HepG2 (cell line): ENCODE measurements at regions not wholly inside any gene's neighbourhood (a gene's known extent, or its start where the extent isn't known, plus 50 kb on each side); places are given as distances from the start of the nearest gene placed in this dataset.
"Not testable (repeated sequence)": the region's sequence is repeated elsewhere in the genome, so short reads cannot be mapped to it uniquely, and the experiment has no call there.

Experiments
- ATAC-seq: fragments of 200-7000 bp; cut with Tn5 transposase; 3 replicates; pipeline ENCODE4 v1.9.1; 2020; ENCODE audit warnings: mild to moderate bottlenecking, moderate library complexity
- BruUV-seq: library from RNA; stranded (reverse); fragments of 400-500 nt; replicated peaks from 2 replicates; lab custom pipeline; 2021; lab: Mats Ljungman, UMichigan
- CTCF ChIA-PET: fragments of 300-600 bp; formaldehyde crosslinking; extraction: SDS; loops from one replicate; lab custom pipeline; 2021; ENCODE audit warnings: low total read pairs, inconsistent platforms, low intra/inter-chr PET ratio; lab: Yijun Ruan, JAX
- POLR2A ChIA-PET: fragments of 350-600 bp; sonication (Branson Sonifier 250); formaldehyde crosslinking; loops from one replicate; lab custom pipeline; 2020; ENCODE audit warnings: antibody characterized with exemption, inconsistent platforms; lab: Yijun Ruan, JAX
- DNase-seq: peaks from one replicate; pipeline ENCODE4 v3.0.0-alpha.2; 2015; ENCODE audit warnings: low spot score
- FAIRE-seq: peaks from 3 replicates; lab custom pipeline; 2011; peaks lifted over from hg19 to GRCh38; lab: Jason Lieb, UNC
- H2AFZ ChIP-seq: one replicate; pipeline ENCODE4 v1.6.1; 2011; ENCODE audit warnings: low read length, inconsistent platforms
- H3K27ac ChIP-seq: fragments of 300-600 bp; 3 replicates; pipeline ENCODE4 v1.8.0; 2011; ENCODE audit warnings: mixed run types, mild to moderate bottlenecking, mixed read lengths, low read length, inconsistent platforms; ENCODE audit not compliant: insufficient read depth; ENCODE audit errors: extremely low read length
- H3K27me3 ChIP-seq, 2 experiments: fragments of 200-600 bp in 1 of 2; 2 replicates in 1 of 2; 3 replicates in 1 of 2; pipeline versions ENCODE4 v1.6.0 to v1.8.0; 2011; ENCODE audit warnings: low read length in 2 of 2, mild to moderate bottlenecking in 2 of 2, moderate library complexity in 2 of 2, inconsistent platforms in 1 of 2; ENCODE audit not compliant: insufficient read depth in 2 of 2, control insufficient read depth in 1 of 2
- H3K36me3 ChIP-seq, 2 experiments: fragments of 200-600 bp in 1 of 2; replicated peaks in 1 of 2; 2 replicates in 1 of 2; 3 replicates in 1 of 2; pipeline versions ENCODE4 v1.5.1 to v1.8.0; 2011; ENCODE audit warnings: low read length in 2 of 2, inconsistent platforms in 1 of 2; ENCODE audit not compliant: insufficient read depth in 2 of 2, control insufficient read depth in 1 of 2
- H3K4me1 ChIP-seq: 2 replicates; pipeline ENCODE4 v1.5.1; 2012; ENCODE audit warnings: low read length, inconsistent platforms; ENCODE audit not compliant: insufficient read depth
- H3K4me2 ChIP-seq: 2 replicates; pipeline ENCODE4 v1.6.0; 2011; ENCODE audit warnings: low read depth, low read length, inconsistent platforms
- H3K4me3 ChIP-seq, 3 experiments: fragments of 200-600 bp in 1 of 3; sonication (generic), shearing (Covaris generic) in 1 of 3; replicated peaks in 1 of 3; 2 replicates each; pipeline ENCODE4 v1.5.1; 2011 to 2016; ENCODE audit warnings: low read length in 3 of 3, inconsistent platforms in 2 of 3, low read depth in 2 of 3, mild to moderate bottlenecking in 2 of 3, control low read depth in 1 of 3, mixed read lengths in 1 of 3; ENCODE audit not compliant: insufficient read depth in 1 of 3
- H3K79me2 ChIP-seq: one replicate; pipeline ENCODE4 v1.6.1; 2011; ENCODE audit warnings: low read length, inconsistent platforms; ENCODE audit not compliant: insufficient read depth
- H3K9ac ChIP-seq: 2 replicates; pipeline ENCODE4 v1.6.0; 2011; ENCODE audit warnings: mild to moderate bottlenecking, low read depth, low read length, inconsistent platforms; ENCODE audit not compliant: insufficient read depth
- H3K9me3 ChIP-seq: 2 replicates; pipeline ENCODE4 v1.5.1; 2012; ENCODE audit warnings: mild to moderate bottlenecking, low read length
- H4K20me1 ChIP-seq: 2 replicates; pipeline ENCODE4 v1.6.0; 2011; ENCODE audit warnings: inconsistent platforms, mild to moderate bottlenecking, low read length, moderate library complexity; ENCODE audit not compliant: insufficient read depth
- U2AF1 ChIP-seq: fragments of 200-400 bp; formaldehyde crosslinking; optimal IDR thresholded peaks from 2 replicates; pipeline ENCODE3; 2017; ENCODE audit warnings: mild to moderate bottlenecking, low read depth, low read length
- WGBS: methylation state at CpG from one replicate; pipeline ENCODE4 v1.1.6; 2017; ENCODE audit warnings: low lambda C conversion rate; 5-methylcytosine and 5-hydroxymethylcytosine counted together
- in situ Hi-C: cut with HindIII; loops from 2 replicates; pipeline ENCODE4 v1.10.0; 2017; ENCODE audit warnings: low pct_unique_long_range_greater_than_20kb; ENCODE audit not compliant: extremely low pct_ligation_motif_present
- intact Hi-C: fragments of 100-400 bp; cut with micrococcal nuclease; formaldehyde crosslinking; loops from one replicate; pipeline ENCODE4 v1.10.0; 2022; ENCODE audit not compliant: unreplicated experiment

- Histone ChIP-seq H2AFZ (no peak overlapping the region), H3K27me3 (no peaks in the 10 kb centered on the region; a peak in 1 of 5 replicates), H3K4me1 (peaks cover 12% of the 10 kb centered on the region), H3K9me3 (no peaks in the 10 kb centered on the region; the same call in 1 of the 2 replicates), H3K4me3 (no peak overlapping the region), H3K79me2 (no peaks in the 10 kb centered on the region), H3K4me2 (no peak overlapping the region), H3K9ac (no peak overlapping the region), H3K36me3 (no peaks in the 10 kb centered on the region), H4K20me1 (no peaks in the 10 kb centered on the region), H3K27ac (no peak overlapping the region)
- FAIRE-seq (no peak), ATAC-seq (no peak), DNase-seq (no peak)
- no TSS peak for BruUV-seq
- in situ Hi-C loops (no loop called here), intact Hi-C loops (no loop called here)
- no peak for TF ChIP-seq U2AF1
- CTCF ChIA-PET = no interaction called here
- POLR2A ChIA-PET = no interaction called here
- WGBS = 37% methylated on average over 8 of the region's 8 CpGs
Measured at GRCh38 chr4:13700021-13700857, 72.7 kb upstream of the BOD1L1 start.

GRCh38 chr4:13700858-13701140 is 73.3 kb upstream of the BOD1L1 start:
- CTCF ChIA-PET, H3K4me2 ChIP-seq, POLR2A ChIA-PET, H3K27ac ChIP-seq, H3K9me3 ChIP-seq, in situ Hi-C loops, H3K36me3 ChIP-seq, H3K79me2 ChIP-seq, BruUV-seq, H4K20me1 ChIP-seq, H3K4me3 ChIP-seq, FAIRE-seq, H3K9ac ChIP-seq, ATAC-seq, DNase-seq, H2AFZ ChIP-seq, H3K27me3 ChIP-seq, intact Hi-C loops: not testable (repeated sequence)
- 53% methylated on average over 1 of the region's 1 CpG for WGBS
- H3K4me1 ChIP-seq = peaks cover 12% of the 10 kb centered on the region
